ENCODE measurements at regions not wholly inside any gene's neighbourhood (a gene's known extent, or its start where the extent isn't known, plus 50 kb on each side); places are given as distances from the start of the nearest gene placed in this dataset.

- no peak for DNase-seq (ENCODE audit: insufficient read length, low spot score)
Observed at GRCh38 chr9:10753474-10753873, 140.7 kb upstream of the PTPRD start.

GRCh38 chr9:10764481-10764880, 151.7 kb upstream of the PTPRD start:
- no peak for DNase-seq (ENCODE audit: insufficient read length, low spot score)
- no peak for TF ChIP-seq POLR2A (IDR thresholded peaks at IDR 0.05; ENCODE audit: low read depth, low read length)
- no peak for FAIRE-seq

More at GRCh38 chr9:10753474-10753873, 140.7 kb upstream of the PTPRD start:
- no peak for FAIRE-seq
- TF ChIP-seq POLR2A (IDR thresholded peaks at IDR 0.05; ENCODE audit: low read depth, low read length): no peak

GRCh38 chr9:10773136-10773535, 160.3 kb upstream of the PTPRD start:
- FAIRE-seq (no peak), DNase-seq (ENCODE audit: insufficient read length, low spot score) (no peak)
- TF ChIP-seq POLR2A (IDR thresholded peaks at IDR 0.05; ENCODE audit: low read depth, low read length): no peak

GRCh38 chr9:10774051-10774450, 161.2 kb upstream of the PTPRD start:
- no peak for TF ChIP-seq POLR2A (IDR thresholded peaks at IDR 0.05; ENCODE audit: low read depth, low read length)
- FAIRE-seq (no peak), DNase-seq (ENCODE audit: insufficient read length, low spot score) (no peak)

- no peak for TF ChIP-seq POLR2A (IDR thresholded peaks at IDR 0.05; ENCODE audit: low read depth, low read length)
- FAIRE-seq (no peak), DNase-seq (ENCODE audit: insufficient read length, low spot score) (no peak)
Observed at GRCh38 chr9:10785255-10785654, 172.5 kb upstream of the PTPRD start.

- FAIRE-seq (no peak), DNase-seq (ENCODE audit: insufficient read length, low spot score) (no peak)
- no peak for TF ChIP-seq POLR2A (IDR thresholded peaks at IDR 0.05; ENCODE audit: low read depth, low read length)
Observed at GRCh38 chr9:10793306-10793705, 180.5 kb upstream of the PTPRD start.

GRCh38 chr9:10804486-10804885, 191.7 kb upstream of the PTPRD start:
- no peak for DNase-seq (ENCODE audit: insufficient read length, low spot score)
- no peak for TF ChIP-seq POLR2A (IDR thresholded peaks at IDR 0.05; ENCODE audit: low read depth, low read length)
- FAIRE-seq: no peak

GRCh38 chr9:10806868-10807267, 194.1 kb upstream of the PTPRD start:
- DNase-seq (ENCODE audit: insufficient read length, low spot score) (no peak), FAIRE-seq (no peak)
- no peak for TF ChIP-seq POLR2A (IDR thresholded peaks at IDR 0.05; ENCODE audit: low read depth, low read length)

GRCh38 chr9:10818206-10818605, 205.4 kb upstream of the PTPRD start:
- FAIRE-seq: no peak
- no peak for TF ChIP-seq POLR2A (IDR thresholded peaks at IDR 0.05; ENCODE audit: low read depth, low read length)
- no peak for DNase-seq (ENCODE audit: insufficient read length, low spot score)

GRCh38 chr9:10835791-10836463, 223.1 kb upstream of the PTPRD start:
- DNase-seq (ENCODE audit: insufficient read length, low spot score) (no peak), FAIRE-seq (no peak)
- no peak for TF ChIP-seq POLR2A (IDR thresholded peaks at IDR 0.05; ENCODE audit: low read depth, low read length)

GRCh38 chr9:10843151-10843550, 230.3 kb upstream of the PTPRD start:
- no peak for TF ChIP-seq POLR2A (IDR thresholded peaks at IDR 0.05; ENCODE audit: low read depth, low read length)
- FAIRE-seq (no peak), DNase-seq (ENCODE audit: insufficient read length, low spot score) (no peak)

GRCh38 chr9:10855847-10856246, 243.0 kb upstream of the PTPRD start:
- peak; percentile 4 for DNase-seq (ENCODE audit: insufficient read length, low spot score)
- no peak for TF ChIP-seq POLR2A (IDR thresholded peaks at IDR 0.05; ENCODE audit: low read depth, low read length)
- FAIRE-seq: peak; percentile 82

GRCh38 chr9:10858817-10859216, 246.0 kb upstream of the PTPRD start:
- TF ChIP-seq POLR2A (IDR thresholded peaks at IDR 0.05; ENCODE audit: low read depth, low read length): no peak
- FAIRE-seq: no peak

GRCh38 chr9:10863476-10863875, 250.7 kb upstream of the PTPRD start:
- TF ChIP-seq POLR2A (IDR thresholded peaks at IDR 0.05; ENCODE audit: low read depth, low read length): no peak
- FAIRE-seq: no peak
- DNase-seq (ENCODE audit: insufficient read length, low spot score): no peak

More at GRCh38 chr9:10858817-10859216, 246.0 kb upstream of the PTPRD start:
- no peak for DNase-seq (ENCODE audit: insufficient read length, low spot score)

GRCh38 chr9:10867194-10867593, 254.4 kb upstream of the PTPRD start:
- FAIRE-seq: no peak
- DNase-seq (ENCODE audit: insufficient read length, low spot score): no peak
- TF ChIP-seq POLR2A (IDR thresholded peaks at IDR 0.05; ENCODE audit: low read depth, low read length): no peak

- no peak for TF ChIP-seq POLR2A (IDR thresholded peaks at IDR 0.05; ENCODE audit: low read depth, low read length)
- no peak for DNase-seq (ENCODE audit: insufficient read length, low spot score)
- FAIRE-seq: no peak
Observed at GRCh38 chr9:10869687-10870086, 256.9 kb upstream of the PTPRD start.

Measured in H54 (cell line).